ENCODE measurements at regions not wholly inside any gene's neighbourhood (a gene's known extent, or its start where the extent isn't known, plus 50 kb on each side); places are given as distances from the start of the nearest gene placed in this dataset.

DNA sequence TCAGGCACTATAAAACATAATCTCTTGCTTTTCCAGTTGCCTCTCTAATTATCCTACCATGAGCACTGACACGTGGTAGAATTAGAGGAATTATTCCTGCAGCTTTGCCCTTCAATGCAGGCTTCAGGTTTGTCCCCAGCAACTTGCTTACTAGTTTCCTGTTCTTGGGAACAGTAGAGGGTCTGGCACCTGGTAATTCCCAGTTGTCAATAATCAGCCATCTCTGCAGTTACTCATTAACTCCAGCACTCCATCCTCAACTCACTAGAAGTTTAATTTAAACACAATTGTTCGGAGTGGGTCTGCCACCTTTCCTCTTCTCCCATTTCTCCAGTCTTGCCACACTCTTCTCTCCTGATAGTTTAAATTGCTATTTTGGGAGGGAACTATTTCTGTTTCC lies 324.3 kb upstream of the KIAA1217 start:
- TF ChIP-seq CTCF (conservative IDR thresholded peaks at IDR 0.05), result no peak
- no peak for TF ChIP-seq EZH2 (IDR thresholded peaks at IDR 0.05; ENCODE audit: low read depth)
- Histone ChIP-seq H2AFZ (no peak overlapping the region), H3K4me3 (no peak overlapping the region), H3K79me2 (ENCODE audit: low read depth) (no peaks in the 10 kb centered on the region), H3F3A (ENCODE audit: insufficient read depth, low read depth) (no peaks in the 10 kb centered on the region), H3K27me3 (ENCODE audit: insufficient read depth, low read depth) (no peaks in the 10 kb centered on the region), H3K9me3 (ENCODE audit: insufficient read depth, low read depth) (no peaks in the 10 kb centered on the region), H4K20me1 (ENCODE audit: insufficient read depth) (no peaks in the 10 kb centered on the region), H3K36me3 (ENCODE audit: low read depth) (no peaks in the 10 kb centered on the region), H3K9me2 (ENCODE audit: insufficient read depth) (no peaks in the 10 kb centered on the region), H3K4me1 (replicated peaks; ENCODE audit: insufficient read depth) (no peaks in the 10 kb centered on the region), H3K27ac (no peak overlapping the region), H3K4me2 (no peak overlapping the region)
- POLR2A ChIA-PET (ENCODE audit: unreplicated experiment), result no interaction called here
- no peak for DNase-seq
- BruUV-seq (replicated peaks), result no TSS peak
- CTCF ChIA-PET, result no interaction called here
- intact Hi-C loops (cut with micrococcal nuclease; ENCODE audit: unreplicated experiment), result no loop called here

- Histone ChIP-seq H3K4me1 (replicated peaks; ENCODE audit: insufficient read depth) (no peaks in the 10 kb centered on the region), H3K9me3 (ENCODE audit: insufficient read depth, low read depth) (no peaks in the 10 kb centered on the region), H4K20me1 (ENCODE audit: insufficient read depth) (no peaks in the 10 kb centered on the region), H3F3A (ENCODE audit: insufficient read depth, low read depth) (no peaks in the 10 kb centered on the region), H3K4me3 (no peak overlapping the region), H3K27me3 (ENCODE audit: insufficient read depth, low read depth) (no peaks in the 10 kb centered on the region), H3K36me3 (ENCODE audit: low read depth) (no peaks in the 10 kb centered on the region), H3K4me2 (no peak overlapping the region), H2AFZ (no peak overlapping the region), H3K9me2 (ENCODE audit: insufficient read depth) (no peaks in the 10 kb centered on the region), H3K27ac (no peak overlapping the region), H3K79me2 (ENCODE audit: low read depth) (no peaks in the 10 kb centered on the region)
- BruUV-seq (replicated peaks), result no TSS peak
- CTCF ChIA-PET, result no interaction called here
- POLR2A ChIA-PET (ENCODE audit: unreplicated experiment), result no interaction called here
- TF ChIP-seq EZH2 (IDR thresholded peaks at IDR 0.05; ENCODE audit: low read depth) (no peak), CTCF (conservative IDR thresholded peaks at IDR 0.05) (no peak)
- intact Hi-C loops (cut with micrococcal nuclease; ENCODE audit: unreplicated experiment), result no loop called here
- no peak for DNase-seq
These were observed 323.1 kb upstream of the KIAA1217 start for GRCh38 chr10:23885853-23886252.

- Histone ChIP-seq H3K4me1 (replicated peaks; ENCODE audit: insufficient read depth) (no peaks in the 10 kb centered on the region), H3K9me2 (ENCODE audit: insufficient read depth) (no peaks in the 10 kb centered on the region), H3K9me3 (ENCODE audit: insufficient read depth, low read depth) (no peaks in the 10 kb centered on the region), H3K4me3 (no peak overlapping the region), H3K27ac (no peak overlapping the region), H3K79me2 (ENCODE audit: low read depth) (no peaks in the 10 kb centered on the region), H3K27me3 (ENCODE audit: insufficient read depth, low read depth) (no peaks in the 10 kb centered on the region), H3K36me3 (ENCODE audit: low read depth) (no peaks in the 10 kb centered on the region), H4K20me1 (ENCODE audit: insufficient read depth) (no peaks in the 10 kb centered on the region), H2AFZ (no peak overlapping the region), H3K4me2 (no peak overlapping the region), H3F3A (ENCODE audit: insufficient read depth, low read depth) (no peaks in the 10 kb centered on the region)
- BruUV-seq (replicated peaks), result no TSS peak
- POLR2A ChIA-PET (ENCODE audit: unreplicated experiment), result no interaction called here
- TF ChIP-seq CTCF (conservative IDR thresholded peaks at IDR 0.05) (no peak), EZH2 (IDR thresholded peaks at IDR 0.05; ENCODE audit: low read depth) (no peak)
- CTCF ChIA-PET, result no interaction called here
- intact Hi-C loops (cut with micrococcal nuclease; ENCODE audit: unreplicated experiment), result no loop called here
- DNase-seq, result no peak
These were observed 322.6 kb upstream of the KIAA1217 start for GRCh38 chr10:23886355-23886754.
